ENCODE measurements at regions not wholly inside any gene's neighbourhood (a gene's known extent, or its start where the extent isn't known, plus 50 kb on each side); places are given as distances from the start of the nearest gene placed in this dataset.

GRCh38 chr5:5572976-5573797 lies 150.7 kb downstream of the ICE1 start:
- no peak for TF ChIP-seq CTCF (IDR thresholded peaks at IDR 0.05; ENCODE audit: borderline replicate concordance, control extremely low read depth, extremely low read depth, insufficient read depth, missing control alignments)
- in situ Hi-C loops (cut with MboI; ENCODE audit: low sequenced_read_pairs, unreplicated experiment): no loop called here
- DNase-seq (ENCODE audit: low spot score): no peak

- in situ Hi-C loops (cut with MboI; ENCODE audit: low sequenced_read_pairs, unreplicated experiment): no loop called here
- TF ChIP-seq CTCF (IDR thresholded peaks at IDR 0.05; ENCODE audit: borderline replicate concordance, control extremely low read depth, extremely low read depth, insufficient read depth, missing control alignments): no peak
- no peak for DNase-seq (ENCODE audit: low spot score)
These were observed 149.8 kb downstream of the ICE1 start for GRCh38 chr5:5572010-5572865.

GRCh38 chr5:5570646-5571045 lies 148.2 kb downstream of the ICE1 start:
- DNase-seq (ENCODE audit: low spot score): no peak
- no peak for TF ChIP-seq CTCF (IDR thresholded peaks at IDR 0.05; ENCODE audit: borderline replicate concordance, control extremely low read depth, extremely low read depth, insufficient read depth, missing control alignments)

GRCh38 chr5:5564898-5565297 lies 142.4 kb downstream of the ICE1 start:
- no peak for DNase-seq (ENCODE audit: low spot score)
- in situ Hi-C loops (cut with MboI; ENCODE audit: low sequenced_read_pairs, unreplicated experiment): no loop called here
- TF ChIP-seq CTCF (IDR thresholded peaks at IDR 0.05; ENCODE audit: borderline replicate concordance, control extremely low read depth, extremely low read depth, insufficient read depth, missing control alignments): no peak

More at GRCh38 chr5:5570646-5571045, 148.2 kb downstream of the ICE1 start:
- in situ Hi-C loops (cut with MboI; ENCODE audit: low sequenced_read_pairs, unreplicated experiment): no loop called here

- no peak for DNase-seq (ENCODE audit: low spot score)
- TF ChIP-seq CTCF (IDR thresholded peaks at IDR 0.05; ENCODE audit: borderline replicate concordance, control extremely low read depth, extremely low read depth, insufficient read depth, missing control alignments): no peak
- in situ Hi-C loops (cut with MboI; ENCODE audit: low sequenced_read_pairs, unreplicated experiment): no loop called here
These were observed 137.5 kb downstream of the ICE1 start for GRCh38 chr5:5560016-5560415.

- TF ChIP-seq CTCF (IDR thresholded peaks at IDR 0.05; ENCODE audit: borderline replicate concordance, control extremely low read depth, extremely low read depth, insufficient read depth, missing control alignments): no peak
- in situ Hi-C loops (cut with MboI; ENCODE audit: low sequenced_read_pairs, unreplicated experiment): no loop called here
- no peak for DNase-seq (ENCODE audit: low spot score)
These were observed 136.4 kb downstream of the ICE1 start for GRCh38 chr5:5558638-5559527.

Data from GM13976 (cell line).